ENCODE measurements at regions not wholly inside any gene's neighbourhood (a gene's known extent, or its start where the extent isn't known, plus 50 kb on each side); places are given as distances from the start of the nearest gene placed in this dataset.

DNA sequence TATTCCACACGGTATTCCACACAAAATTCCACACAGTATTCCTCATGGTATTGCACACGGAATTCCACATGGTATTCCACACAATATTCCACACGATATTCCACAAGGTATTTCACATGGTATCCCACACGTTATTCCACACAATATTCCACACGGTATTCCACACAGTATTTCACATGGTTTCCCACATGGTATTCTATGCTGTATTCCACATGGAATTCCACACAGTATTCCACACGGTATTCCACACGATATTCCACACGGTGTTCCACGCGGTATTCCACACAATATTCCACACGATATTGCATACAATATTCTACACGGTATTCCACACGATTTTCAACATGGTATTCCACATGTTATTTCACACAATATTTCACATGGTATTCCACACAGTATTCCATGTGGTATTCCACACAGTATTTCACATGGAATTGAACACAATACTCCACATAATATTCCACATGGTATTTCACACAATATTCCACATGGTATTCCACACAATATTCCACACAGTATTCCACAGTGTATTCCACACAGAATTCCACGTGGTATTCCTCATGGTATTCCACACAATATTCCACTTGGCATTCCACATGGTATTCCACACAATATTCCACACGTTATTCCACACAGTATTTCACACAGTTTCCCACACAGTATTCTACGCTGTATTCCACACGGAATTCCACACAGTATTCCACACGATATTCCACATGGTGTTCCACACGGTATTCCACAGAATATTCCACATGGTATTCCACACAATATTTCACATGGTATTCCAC is 136.0 kb upstream of the CHST15 start:
- TF ChIP-seq EZH2phosphoT487 (IDR thresholded peaks at IDR 0.05; ENCODE audit: borderline replicate concordance, low read length), result no peak
- TF ChIP-seq, protein P1, sequence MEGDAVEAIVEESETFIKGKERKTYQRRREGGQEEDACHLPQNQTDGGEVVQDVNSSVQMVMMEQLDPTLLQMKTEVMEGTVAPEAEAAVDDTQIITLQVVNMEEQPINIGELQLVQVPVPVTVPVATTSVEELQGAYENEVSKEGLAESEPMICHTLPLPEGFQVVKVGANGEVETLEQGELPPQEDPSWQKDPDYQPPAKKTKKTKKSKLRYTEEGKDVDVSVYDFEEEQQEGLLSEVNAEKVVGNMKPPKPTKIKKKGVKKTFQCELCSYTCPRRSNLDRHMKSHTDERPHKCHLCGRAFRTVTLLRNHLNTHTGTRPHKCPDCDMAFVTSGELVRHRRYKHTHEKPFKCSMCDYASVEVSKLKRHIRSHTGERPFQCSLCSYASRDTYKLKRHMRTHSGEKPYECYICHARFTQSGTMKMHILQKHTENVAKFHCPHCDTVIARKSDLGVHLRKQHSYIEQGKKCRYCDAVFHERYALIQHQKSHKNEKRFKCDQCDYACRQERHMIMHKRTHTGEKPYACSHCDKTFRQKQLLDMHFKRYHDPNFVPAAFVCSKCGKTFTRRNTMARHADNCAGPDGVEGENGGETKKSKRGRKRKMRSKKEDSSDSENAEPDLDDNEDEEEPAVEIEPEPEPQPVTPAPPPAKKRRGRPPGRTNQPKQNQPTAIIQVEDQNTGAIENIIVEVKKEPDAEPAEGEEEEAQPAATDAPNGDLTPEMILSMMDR (IDR thresholded peaks at IDR 0.05; ENCODE audit: low read depth, low read length, poor library complexity, severe bottlenecking), result no peak
